ENCODE measurements at regions not wholly inside any gene's neighbourhood (a gene's known extent, or its start where the extent isn't known, plus 50 kb on each side); places are given as distances from the start of the nearest gene placed in this dataset.

DNA sequence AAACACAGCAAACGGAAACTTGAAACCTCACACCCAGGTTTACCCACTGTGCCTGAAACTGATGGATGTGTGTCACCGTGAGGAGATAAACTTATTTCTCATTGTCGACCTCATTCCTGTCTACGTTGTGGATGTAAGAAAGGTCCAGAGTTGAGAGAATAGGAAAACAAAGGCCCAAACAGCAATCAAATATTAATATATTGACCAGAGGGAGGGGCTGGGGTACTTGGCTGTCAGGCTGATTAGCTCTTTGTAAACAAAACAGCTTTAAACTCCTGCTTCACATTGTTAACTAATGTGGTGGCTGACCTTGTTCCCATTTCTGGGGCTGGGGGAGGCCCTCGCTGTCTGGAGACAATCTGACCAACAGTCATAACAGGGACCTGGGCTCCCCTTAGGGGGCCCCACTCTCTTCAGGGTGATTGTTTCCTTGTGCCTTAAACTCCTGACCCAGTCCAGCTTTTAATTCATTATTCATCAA is 937.6 kb downstream of the MCTP2 start:
- Histone ChIP-seq H3K36me3 (ENCODE audit: control insufficient read depth, insufficient read depth, low read length) (no peaks in the 10 kb centered on the region), H3K9me3 (ENCODE audit: control insufficient read depth, low read length) (no peaks in the 10 kb centered on the region), H3K27ac (ENCODE audit: low read depth, low read length, severe bottlenecking) (peak overlapping the region; percentile 6), H3K4me3 (ENCODE audit: extremely low read depth, insufficient read depth, low read length, poor library complexity, severe bottlenecking) (no peak overlapping the region), H3K4me1 (ENCODE audit: control insufficient read depth, insufficient read depth, low read length, poor library complexity, severe bottlenecking) (no peaks in the 10 kb centered on the region)
- WGBS, 2 experiments (ENCODE audit: insufficient coverage in 2 of 2) = 91% methylated on average over 1 of the region's 5 CpGs; no CpG with 5 or more reads in 1 of the 2 experiments

DNA sequence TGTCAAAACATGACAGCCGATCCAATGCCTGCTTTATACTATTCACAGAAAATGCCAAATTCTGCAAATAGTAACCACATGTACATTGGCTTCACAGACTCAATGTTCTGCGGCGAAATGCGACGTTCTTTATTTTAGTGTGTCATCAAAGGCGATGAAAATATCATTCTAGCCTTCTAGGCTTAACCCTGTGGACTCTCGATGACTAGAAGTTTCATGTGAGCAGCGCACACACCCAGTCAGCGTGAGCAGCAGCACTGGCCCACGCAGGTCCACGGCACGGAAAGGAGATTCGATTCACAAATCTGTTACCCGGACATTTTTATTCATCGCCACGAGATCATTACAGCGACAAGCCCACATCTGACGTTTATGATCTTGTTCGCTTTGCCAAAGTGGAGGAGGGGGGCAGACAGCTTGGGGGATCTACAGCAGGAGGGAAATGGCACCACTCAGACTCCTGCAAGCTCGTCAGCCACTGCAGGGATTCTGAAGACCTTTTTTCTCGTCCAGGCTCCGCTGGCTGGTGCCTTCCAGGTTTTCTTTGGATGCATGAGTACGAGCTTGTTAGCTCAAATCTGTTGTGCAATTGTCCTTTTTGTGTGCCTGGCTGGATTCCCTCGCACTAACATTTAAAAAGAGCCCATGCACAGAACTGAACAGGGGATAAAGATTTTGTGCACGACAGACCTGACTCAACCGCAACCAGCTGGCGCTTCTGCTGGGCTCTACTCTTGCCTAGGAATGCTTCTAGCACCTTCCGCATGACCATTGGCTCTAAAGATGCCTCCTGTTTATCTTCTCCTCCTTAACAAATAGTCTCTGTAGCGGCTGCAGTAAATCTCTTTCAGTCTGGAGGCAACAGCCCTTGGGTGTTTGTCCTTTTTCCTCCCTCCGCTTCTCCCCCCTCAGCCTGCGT is 938.4 kb downstream of the MCTP2 start:
- 92 to 95% methylated on average over 31 of the region's 31 CpGs for WGBS, 2 experiments (ENCODE audit: insufficient coverage in 2 of 2)

DNA sequence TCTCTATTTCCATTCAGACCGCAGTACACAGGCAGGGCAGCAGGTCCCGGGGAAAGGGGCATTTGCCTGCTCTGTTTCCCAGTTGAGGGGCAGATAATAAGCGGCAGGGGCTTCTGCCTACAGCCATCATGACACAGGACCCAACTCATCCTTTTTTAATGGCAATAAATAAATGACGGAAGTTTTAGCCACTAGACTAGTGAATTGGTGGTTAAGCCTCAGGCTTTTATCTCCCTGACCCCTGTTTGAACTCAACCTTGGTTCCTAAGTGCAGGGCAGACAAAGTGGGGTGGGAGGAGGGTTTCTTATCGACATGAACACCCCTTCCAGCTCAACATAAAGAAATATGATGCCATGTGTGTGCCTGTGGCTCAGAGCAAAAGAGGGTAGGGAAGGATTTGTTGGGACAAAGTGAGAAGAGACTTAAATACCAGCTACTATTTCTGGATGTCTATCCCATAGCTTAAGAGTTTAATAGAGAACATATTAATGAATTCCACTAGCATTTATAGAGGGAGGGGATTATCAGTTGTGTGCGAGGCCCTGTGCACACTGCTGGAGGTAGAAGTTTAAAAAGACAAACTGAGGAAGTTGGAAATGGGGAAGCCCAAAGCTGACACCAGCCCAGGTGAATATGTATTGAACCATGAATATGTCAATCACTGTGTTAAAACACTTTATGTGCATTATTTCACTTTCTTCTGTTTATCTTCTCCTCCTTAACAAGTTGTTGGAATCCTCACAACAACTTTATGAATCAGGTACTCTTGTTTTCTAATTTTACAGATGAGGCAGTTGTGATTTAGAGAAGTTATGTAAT is 939.4 kb downstream of the MCTP2 start:
- H3K4me1 ChIP-seq (ENCODE audit: control insufficient read depth, insufficient read depth, low read length, poor library complexity, severe bottlenecking) = no peaks in the 10 kb centered on the region
- WGBS, 2 experiments (ENCODE audit: insufficient coverage in 2 of 2) = 89 to 100% methylated on average over 2 to 3 of the region's 6 CpGs
- H3K36me3 ChIP-seq (ENCODE audit: control insufficient read depth, insufficient read depth, low read length) = no peaks in the 10 kb centered on the region
- no peak overlapping the region for H3K4me3 ChIP-seq (ENCODE audit: extremely low read depth, insufficient read depth, low read length, poor library complexity, severe bottlenecking)
- H3K9me3 ChIP-seq (ENCODE audit: control insufficient read depth, low read length) = no peaks in the 10 kb centered on the region
- peak overlapping the region; percentile 37 for H3K27ac ChIP-seq (ENCODE audit: low read depth, low read length, severe bottlenecking)

More for the DNA sequence above, 938.4 kb downstream of the MCTP2 start:
- H3K27ac ChIP-seq (ENCODE audit: low read depth, low read length, severe bottlenecking) = peak overlapping the region; percentile 37
- H3K4me1 ChIP-seq (ENCODE audit: control insufficient read depth, insufficient read depth, low read length, poor library complexity, severe bottlenecking) = no peaks in the 10 kb centered on the region
- no peak overlapping the region for H3K4me3 ChIP-seq (ENCODE audit: extremely low read depth, insufficient read depth, low read length, poor library complexity, severe bottlenecking)
- no peaks in the 10 kb centered on the region for H3K36me3 ChIP-seq (ENCODE audit: control insufficient read depth, insufficient read depth, low read length)
- H3K9me3 ChIP-seq (ENCODE audit: control insufficient read depth, low read length) = no peaks in the 10 kb centered on the region

DNA sequence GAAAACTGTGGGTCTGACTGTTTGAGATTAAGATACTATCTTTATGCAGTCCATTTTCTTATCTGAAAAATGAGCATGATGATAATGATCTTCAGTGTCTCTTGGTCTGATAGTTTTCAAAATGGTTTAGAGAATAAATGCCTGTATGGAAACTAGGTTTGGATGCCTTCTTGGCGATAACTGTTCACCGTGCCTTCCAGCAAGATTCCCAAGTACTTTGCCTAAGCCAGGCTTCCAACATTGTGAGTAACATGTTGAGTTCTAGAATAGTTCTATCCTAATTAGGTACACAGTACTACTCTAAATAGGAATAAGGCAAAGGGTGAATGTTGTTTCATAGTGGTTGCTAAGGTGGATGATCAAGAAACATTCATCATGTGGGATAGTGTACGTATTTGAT is 940.2 kb downstream of the MCTP2 start:
- Histone ChIP-seq H3K27ac (ENCODE audit: low read depth, low read length, severe bottlenecking) (no peak overlapping the region), H3K4me3 (ENCODE audit: extremely low read depth, insufficient read depth, low read length, poor library complexity, severe bottlenecking) (no peak overlapping the region), H3K9me3 (ENCODE audit: control insufficient read depth, low read length) (no peaks in the 10 kb centered on the region), H3K36me3 (ENCODE audit: control insufficient read depth, insufficient read depth, low read length) (no peaks in the 10 kb centered on the region), H3K4me1 (ENCODE audit: control insufficient read depth, insufficient read depth, low read length, poor library complexity, severe bottlenecking) (no peaks in the 10 kb centered on the region)
- whole genome bisulfite sequencing, 2 experiments (ENCODE audit: insufficient coverage in 2 of 2) = 86 to 94% methylated on average over 2 to 3 of the region's 3 CpGs

DNA sequence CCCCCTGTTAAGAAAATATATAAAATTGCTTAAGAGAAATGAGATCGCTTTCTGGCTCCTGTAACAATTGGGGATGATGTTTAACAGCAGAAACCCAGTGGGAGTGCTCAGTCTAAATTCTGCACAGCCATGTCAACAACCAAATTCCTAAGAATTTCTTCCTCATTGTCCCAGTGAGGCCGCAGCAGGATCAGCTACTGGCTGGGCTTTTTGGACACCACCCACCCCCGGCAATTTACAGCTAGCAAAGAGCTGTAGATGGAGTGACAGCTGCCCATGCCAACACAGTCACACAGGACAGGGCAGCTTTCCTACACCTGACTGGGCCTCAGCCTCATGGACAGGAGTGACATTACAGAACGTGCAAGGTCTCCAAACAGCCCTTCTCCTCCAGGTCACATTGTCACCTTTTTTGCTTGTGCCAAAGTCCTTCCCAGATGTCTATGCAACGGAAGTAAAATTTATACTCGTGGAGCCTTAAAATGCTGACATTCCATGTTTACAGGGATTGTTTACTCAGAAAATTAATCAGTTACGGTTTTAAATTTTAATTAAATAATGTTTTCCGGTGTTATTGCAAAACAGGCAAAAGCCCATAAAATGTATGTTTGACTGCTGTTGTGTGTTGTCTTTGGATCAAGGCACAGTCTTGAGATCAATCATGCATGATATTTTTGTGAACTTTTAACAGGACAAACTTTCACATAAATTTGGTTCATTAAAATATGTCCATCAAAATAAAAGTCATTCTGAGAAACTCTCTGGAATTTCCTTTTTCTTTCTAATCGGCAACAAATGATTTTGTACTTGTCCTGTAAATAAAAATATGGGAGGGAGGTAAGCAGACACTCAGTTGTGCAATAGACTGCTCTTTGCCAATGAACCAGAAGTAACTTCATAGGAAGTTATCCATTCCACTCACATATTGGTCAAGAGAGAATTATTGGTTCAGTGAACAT is 943.2 kb downstream of the MCTP2 start:
- Histone ChIP-seq H3K4me3 (ENCODE audit: extremely low read depth, insufficient read depth, low read length, poor library complexity, severe bottlenecking) (no peak overlapping the region), H3K36me3 (ENCODE audit: control insufficient read depth, insufficient read depth, low read length) (no peaks in the 10 kb centered on the region), H3K9me3 (ENCODE audit: control insufficient read depth, low read length) (no peaks in the 10 kb centered on the region), H3K27ac (ENCODE audit: low read depth, low read length, severe bottlenecking) (no peak overlapping the region), H3K4me1 (ENCODE audit: control insufficient read depth, insufficient read depth, low read length, poor library complexity, severe bottlenecking) (no peaks in the 10 kb centered on the region)
- 83 to 88% methylated on average over 7 to 8 of the region's 9 CpGs for WGBS, 2 experiments (ENCODE audit: insufficient coverage in 2 of 2)

DNA sequence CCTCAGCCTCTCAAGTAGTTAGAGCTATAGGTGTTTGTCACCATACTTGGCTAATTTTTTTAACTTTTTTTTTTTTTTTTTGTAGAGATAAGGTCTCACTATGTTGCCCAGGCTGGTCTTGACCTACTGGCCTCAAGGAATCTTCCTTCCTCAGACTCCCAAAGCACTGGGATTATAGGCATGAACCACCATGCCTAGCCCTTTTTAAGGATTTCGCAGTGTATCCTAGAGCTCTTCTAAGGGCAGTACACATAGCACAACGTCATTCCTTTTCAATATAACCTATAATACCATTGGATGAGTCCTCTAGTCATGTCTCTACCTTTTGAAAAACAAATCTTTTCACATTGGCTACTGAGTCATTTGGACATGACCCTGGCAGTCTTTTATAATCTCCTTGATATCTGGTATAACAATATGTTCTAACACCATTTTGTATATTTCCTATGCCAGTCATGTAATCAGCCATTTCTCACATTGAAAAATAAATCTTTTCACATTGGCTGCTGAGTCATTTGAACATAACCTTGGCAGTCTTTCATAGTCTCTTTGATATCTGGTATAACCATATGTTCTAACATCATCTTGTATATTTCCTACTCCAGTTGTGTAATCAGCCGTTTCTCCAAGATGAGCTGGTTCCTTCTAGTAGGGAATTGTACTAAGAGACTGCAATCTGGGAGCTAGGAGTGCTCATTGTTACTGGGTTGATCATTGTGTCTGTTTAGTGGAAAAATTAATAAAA is 944.7 kb downstream of the MCTP2 start:
- no peaks in the 10 kb centered on the region for H3K36me3 ChIP-seq (ENCODE audit: control insufficient read depth, insufficient read depth, low read length)
- H3K4me3 ChIP-seq (ENCODE audit: extremely low read depth, insufficient read depth, low read length, poor library complexity, severe bottlenecking) = no peak overlapping the region
- WGBS, 2 experiments (ENCODE audit: insufficient coverage in 2 of 2) = 100% methylated on average over 2 of the region's 3 CpGs

DNA sequence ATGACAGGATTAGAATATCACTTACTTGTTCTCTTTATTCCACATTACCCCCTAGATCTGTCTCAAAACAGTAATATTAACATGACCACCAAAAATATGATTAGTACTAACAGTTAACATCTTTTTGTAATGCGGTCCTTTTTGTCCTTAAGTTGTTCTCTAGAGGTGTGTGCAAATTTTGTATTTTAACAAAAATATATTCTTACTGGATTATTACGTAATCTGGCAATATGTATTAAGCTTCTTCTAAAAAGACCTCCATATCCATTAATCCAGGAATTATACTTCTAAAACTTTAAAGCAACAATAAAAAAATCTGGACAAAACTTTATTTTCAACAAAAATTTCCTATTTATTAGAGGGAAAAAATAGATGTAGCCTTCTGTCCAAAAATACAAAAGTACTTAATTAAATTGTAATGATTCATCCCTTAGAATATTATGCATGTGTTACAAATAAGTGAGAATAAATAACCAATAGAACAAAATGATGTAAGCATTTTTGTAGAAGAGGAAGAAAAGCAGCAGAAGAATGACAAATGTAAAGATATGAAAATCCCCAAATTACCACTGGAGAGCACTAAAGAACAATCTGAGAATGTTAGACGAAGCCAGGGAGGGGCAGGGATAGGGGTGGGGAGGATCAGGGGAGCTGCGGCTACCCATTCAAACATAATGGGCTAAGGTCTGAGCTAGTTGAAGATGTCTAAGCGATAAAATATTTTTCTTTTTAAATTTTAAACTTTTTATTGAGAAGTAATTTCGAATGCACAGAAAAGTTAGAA is 945.6 kb downstream of the MCTP2 start:
- H3K4me3 ChIP-seq (ENCODE audit: extremely low read depth, insufficient read depth, low read length, poor library complexity, severe bottlenecking) = no peak overlapping the region
- no CpG with 5 or more reads among the region's 6 CpGs for WGBS, 2 experiments (ENCODE audit: insufficient coverage in 2 of 2)
- H3K9me3 ChIP-seq (ENCODE audit: control insufficient read depth, low read length) = no peaks in the 10 kb centered on the region
- H3K4me1 ChIP-seq (ENCODE audit: control insufficient read depth, insufficient read depth, low read length, poor library complexity, severe bottlenecking) = no peaks in the 10 kb centered on the region
- H3K27ac ChIP-seq (ENCODE audit: low read depth, low read length, severe bottlenecking) = no peak overlapping the region
- no peaks in the 10 kb centered on the region for H3K36me3 ChIP-seq (ENCODE audit: control insufficient read depth, insufficient read depth, low read length)

More for the DNA sequence above, 944.7 kb downstream of the MCTP2 start:
- no peaks in the 10 kb centered on the region for H3K4me1 ChIP-seq (ENCODE audit: control insufficient read depth, insufficient read depth, low read length, poor library complexity, severe bottlenecking)
- H3K9me3 ChIP-seq (ENCODE audit: control insufficient read depth, low read length) = no peaks in the 10 kb centered on the region
- H3K27ac ChIP-seq (ENCODE audit: low read depth, low read length, severe bottlenecking) = no peak overlapping the region

DNA sequence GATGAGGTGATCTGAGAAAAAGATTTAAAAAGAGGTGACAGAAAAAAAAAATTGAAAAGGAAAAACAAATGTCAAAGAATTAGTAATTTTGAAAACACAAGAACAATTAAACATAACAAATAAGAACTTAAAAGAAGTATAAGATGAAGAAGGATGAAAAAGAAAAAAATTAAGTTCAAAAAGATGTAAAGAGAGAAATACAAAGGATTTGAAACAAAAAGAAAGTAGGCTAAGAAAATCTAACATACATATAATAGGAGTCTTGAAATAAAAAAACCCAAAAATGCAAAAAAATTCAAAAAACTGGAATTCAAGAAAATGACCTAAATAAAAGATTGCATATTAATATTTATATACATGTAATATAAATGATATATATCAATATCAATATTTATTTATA is 949.2 kb downstream of the MCTP2 start:
- Histone ChIP-seq H3K4me1 (ENCODE audit: control insufficient read depth, insufficient read depth, low read length, poor library complexity, severe bottlenecking) (no peaks in the 10 kb centered on the region), H3K4me3 (ENCODE audit: extremely low read depth, insufficient read depth, low read length, poor library complexity, severe bottlenecking) (no peak overlapping the region), H3K36me3 (ENCODE audit: control insufficient read depth, insufficient read depth, low read length) (no peaks in the 10 kb centered on the region), H3K27ac (ENCODE audit: low read depth, low read length, severe bottlenecking) (no peak overlapping the region), H3K9me3 (ENCODE audit: control insufficient read depth, low read length) (no peaks in the 10 kb centered on the region)

DNA sequence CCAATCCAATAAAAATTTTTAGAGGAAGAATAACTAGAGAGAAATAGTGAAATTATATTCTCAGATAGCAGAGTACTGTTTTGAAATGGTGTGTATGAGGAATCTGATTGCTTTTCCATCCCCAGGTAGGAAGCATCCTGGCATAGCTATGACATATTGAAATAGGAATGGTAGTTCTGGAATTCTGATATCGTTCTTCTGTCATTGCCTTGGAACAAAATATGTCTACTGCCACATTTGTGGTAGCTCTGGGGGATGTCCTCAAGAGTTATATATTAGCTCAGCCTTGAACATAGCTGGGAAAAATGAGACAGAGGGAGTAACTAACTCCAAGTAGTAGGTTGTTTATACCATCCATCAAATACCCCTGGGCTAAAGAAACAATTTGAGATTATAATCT is 950.7 kb downstream of the MCTP2 start:
- 100% methylated on average over 1 of the region's 1 CpG; no CpG with 5 or more reads in 1 of the 2 experiments for WGBS, 2 experiments (ENCODE audit: insufficient coverage in 2 of 2)
- H3K36me3 ChIP-seq (ENCODE audit: control insufficient read depth, insufficient read depth, low read length) = no peaks in the 10 kb centered on the region
- no peaks in the 10 kb centered on the region for H3K4me1 ChIP-seq (ENCODE audit: control insufficient read depth, insufficient read depth, low read length, poor library complexity, severe bottlenecking)
- H3K9me3 ChIP-seq (ENCODE audit: control insufficient read depth, low read length) = no peaks in the 10 kb centered on the region
- H3K27ac ChIP-seq (ENCODE audit: low read depth, low read length, severe bottlenecking) = no peak overlapping the region
- H3K4me3 ChIP-seq (ENCODE audit: extremely low read depth, insufficient read depth, low read length, poor library complexity, severe bottlenecking) = no peak overlapping the region
